ENCODE measurements at regions not wholly inside any gene's neighbourhood (a gene's known extent, or its start where the extent isn't known, plus 50 kb on each side); places are given as distances from the start of the nearest gene placed in this dataset.

DNA sequence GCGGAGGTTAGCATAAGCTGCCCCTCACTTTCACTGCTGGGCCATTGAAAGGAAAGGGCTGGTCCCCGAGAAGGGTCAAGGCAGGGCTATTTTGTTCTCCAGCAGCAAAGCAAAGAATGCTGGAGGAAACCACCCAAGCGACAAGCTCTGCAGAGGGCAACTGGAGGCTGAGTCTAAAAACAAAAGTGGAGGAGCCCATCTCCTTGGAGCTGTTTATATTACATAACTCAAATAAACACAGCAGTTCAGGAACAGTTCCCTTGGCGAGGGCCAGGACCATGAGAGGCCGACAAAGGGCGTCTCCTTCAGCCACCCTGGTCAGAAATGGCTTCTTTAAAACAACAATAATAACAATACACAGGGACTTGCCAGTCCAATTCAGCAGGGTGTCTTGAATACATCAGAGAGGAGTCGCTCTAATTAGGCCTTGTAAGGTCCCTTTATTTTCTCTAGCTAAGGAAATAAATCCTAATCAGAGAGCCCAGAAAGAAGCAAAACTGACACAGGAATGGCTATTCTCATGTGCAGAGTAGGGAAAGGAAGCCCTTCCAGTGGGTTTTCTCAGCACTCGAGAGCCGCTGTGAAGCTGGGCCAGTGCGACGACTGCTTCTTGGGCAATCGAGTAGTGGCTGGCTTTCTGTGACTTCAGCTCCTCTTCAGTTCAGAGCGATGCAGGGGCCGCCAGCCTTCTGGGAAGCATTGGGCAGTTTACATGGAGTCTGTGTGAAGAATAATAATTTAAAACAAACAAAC, 57.0 kb upstream of the TARBP1 start:
- no peak for DNase-seq

GRCh38 chr1:234535218-234535617, 56.2 kb upstream of the TARBP1 start:
- DNase-seq: no peak

DNA sequence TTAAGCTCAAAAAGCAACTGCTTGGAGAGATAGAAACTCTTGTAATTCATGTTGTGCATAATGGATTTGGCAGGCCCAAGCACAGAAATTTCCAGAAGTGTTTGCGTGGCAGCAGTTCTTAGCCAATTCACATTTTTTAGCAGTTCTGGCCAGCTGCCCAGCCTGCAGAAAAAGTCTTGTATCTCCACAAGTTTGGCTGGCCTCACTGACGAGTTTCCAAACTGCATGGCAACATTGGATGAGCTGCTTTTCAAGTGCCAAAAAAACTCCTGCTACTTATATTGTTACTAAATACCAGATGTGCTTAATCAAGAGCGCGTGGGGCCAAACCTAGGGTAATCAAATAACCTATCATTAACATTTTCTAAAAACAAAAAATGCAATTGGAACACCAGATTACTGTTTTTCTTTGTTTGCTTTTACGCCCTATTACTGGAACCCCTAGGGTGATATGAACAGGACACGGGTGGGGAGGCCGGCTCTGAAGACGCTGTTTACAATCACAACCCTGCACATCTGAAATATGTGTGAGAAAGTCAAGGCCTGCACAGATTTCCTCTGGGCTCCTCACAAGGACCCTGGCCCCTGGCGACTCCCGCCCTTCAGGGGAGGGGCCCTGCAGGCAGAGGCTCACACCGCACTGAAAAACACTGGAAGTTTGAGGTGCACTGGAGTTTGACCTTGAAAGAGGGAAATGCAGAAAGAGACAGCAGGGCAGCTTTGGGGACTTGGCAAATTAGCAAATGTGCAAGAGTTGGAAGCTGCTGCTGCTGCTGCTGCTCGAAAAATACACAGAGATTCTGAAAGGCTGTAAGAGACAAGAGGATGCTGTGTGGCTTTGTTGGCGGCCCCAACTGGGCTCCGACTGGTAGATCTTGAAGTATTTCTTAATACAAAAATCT, 55.2 kb upstream of the TARBP1 start:
- DNase-seq: no peak

DNA sequence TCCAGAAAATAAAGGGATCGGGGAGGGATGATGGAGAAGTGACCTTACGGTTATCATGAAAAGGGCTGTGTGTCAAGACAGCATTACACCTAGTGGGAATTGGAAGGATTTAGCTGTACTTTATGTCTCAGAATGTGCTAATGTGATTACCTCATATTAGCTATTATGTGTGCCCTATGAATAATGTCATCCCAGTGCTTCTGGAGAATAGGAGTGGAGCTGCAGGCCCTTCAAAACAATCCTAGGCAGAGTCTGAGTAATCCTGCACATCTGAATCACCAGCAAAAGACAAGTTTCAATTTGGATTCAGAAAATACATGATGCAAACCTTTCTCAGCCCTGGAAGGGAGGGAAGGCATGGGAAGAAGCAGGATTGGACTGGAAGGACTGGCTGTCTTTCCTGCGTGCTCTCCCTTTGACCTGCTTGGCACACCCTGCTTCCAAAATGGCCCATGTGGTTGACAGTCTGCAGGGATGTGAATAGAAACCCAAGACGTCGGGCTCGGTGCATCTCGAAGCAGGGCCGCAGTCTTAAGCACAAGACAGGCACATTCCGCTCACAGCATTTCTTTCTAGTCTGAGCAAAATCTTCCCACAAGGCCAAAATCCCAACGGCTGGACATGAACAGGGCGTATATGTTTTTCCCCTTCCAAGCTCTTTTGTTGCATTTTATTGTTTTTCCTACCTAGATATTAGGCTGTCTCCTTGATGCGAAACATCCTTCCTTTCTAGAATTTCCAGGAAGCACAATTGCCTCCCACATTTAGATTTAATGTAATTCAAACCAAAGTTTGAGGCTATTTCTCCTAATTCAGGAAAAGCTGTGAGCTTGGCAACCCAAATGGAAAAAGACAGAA, 54.3 kb upstream of the TARBP1 start:
- DNase-seq: no peak

- no peak for DNase-seq
Observed at GRCh38 chr1:234532503-234532922, 53.5 kb upstream of the TARBP1 start.

DNA sequence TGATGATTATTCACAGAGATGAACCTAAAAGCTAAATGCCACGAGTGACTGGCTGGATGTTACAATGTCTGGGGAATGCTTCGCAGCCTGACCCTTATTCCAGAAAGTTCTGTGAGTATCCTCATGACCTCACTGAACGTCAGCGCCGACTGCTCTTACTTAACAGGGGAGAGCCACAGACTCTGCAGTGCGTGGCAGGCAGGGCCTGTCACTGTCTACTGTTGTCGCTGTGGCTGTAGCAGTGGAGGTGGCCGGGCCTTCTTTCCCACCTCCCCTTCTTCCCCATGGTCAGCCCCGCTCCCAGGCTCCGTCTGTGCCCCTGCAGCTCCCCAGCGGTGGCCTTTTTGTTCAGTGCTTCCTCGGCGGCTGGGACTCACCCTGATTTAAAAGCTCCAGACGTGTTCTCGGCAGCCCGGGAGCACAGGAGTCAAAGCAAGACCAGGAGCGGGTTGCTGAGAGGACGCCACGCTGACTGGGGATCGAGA, 52.2 kb upstream of the TARBP1 start:
- DNase-seq: no peak

DNA sequence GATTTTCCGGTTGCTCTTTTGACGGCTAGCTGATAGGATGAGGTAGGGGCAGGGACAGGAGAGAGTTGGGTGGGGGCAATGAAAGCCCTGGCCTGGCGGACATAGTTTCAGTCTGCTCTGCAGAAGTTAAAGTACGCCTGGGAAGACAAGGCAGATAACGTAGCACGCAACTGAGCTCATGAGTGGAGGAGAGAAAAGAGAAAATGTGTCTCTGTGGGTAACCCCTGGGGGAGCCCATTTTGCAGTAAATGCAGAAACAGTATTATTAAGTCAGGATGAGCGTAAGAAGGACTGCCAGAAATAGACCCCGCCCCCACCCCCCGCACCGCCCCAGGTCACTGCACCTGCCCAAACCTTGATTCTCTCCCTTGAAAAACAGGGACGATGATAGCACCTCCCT, 51.7 kb upstream of the TARBP1 start:
- DNase-seq: no peak

DNA sequence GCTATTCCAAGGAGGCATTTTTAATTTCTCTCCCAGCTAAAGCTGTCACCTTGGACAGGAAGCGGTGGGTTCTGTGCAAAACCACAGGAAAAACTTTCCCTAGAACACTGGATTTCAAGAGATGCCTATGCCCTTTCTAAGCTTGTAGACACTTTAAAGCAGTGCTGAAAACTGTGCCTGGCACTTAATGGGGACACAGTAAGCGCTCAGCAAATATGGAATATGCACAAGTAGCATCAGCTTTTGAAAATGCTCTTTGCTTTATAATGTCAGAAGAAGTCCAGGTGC, 50.9 kb upstream of the TARBP1 start:
- DNase-seq: no peak

DNA sequence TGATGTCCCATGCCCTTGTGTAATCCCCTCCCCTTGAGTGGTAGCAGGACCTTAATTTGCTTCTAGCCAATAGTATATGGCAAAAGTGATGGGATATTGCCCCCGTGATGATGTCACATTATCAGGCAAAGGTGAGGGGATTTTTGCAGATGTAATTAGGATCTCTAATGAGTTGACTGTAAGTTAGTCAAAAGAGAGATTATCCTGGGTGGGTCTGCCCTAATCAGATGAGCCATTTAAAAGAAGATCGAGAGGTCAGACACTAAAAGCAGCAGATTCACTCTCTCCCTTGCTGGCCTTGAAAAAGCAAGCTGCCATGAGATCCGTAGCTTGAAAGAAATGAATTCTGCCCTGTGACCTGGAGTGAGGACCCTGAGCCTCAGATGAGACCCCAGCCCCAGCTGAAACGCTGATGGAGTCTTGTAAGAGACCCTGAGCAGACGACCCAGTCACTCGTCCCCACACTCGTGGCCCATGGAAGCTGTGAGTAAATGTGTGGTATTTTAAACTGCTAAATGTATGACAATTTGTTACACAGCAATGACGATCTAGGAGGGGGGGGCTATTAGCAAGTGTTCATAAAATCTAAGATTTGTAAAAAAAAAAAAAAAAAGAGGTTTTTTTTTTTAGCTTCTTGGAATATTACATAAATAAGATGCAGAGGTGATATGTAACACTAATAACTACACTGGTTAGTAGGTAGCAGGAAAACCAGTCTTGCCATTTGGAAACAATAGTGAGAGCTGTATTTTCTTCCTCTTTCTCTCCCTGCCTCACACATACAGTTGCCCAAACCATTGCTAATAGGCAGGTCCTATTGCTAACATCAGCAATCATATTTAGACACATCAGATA, 50.3 kb upstream of the TARBP1 start:
- no peak for DNase-seq

All from NCI-H1930 (cell line).